Fibroblast of skin of right biceps (primary cell): ENCODE measurements at regions not wholly inside any gene's neighbourhood (a gene's known extent, or its start where the extent isn't known, plus 50 kb on each side); places are given as distances from the start of the nearest gene placed in this dataset.
"Not testable (repeated sequence)": the region's sequence is repeated elsewhere in the genome, so short reads cannot be mapped to it uniquely, and the experiment has no call there.

Source experiments
- DNase-seq: peaks from one replicate; pipeline ENCODE4 v3.0.0-alpha.2; 2013

GRCh38 chr11:134738581-134738980 is 326.5 kb upstream of the B3GAT1 start:
- DNase-seq: no peak

DNA sequence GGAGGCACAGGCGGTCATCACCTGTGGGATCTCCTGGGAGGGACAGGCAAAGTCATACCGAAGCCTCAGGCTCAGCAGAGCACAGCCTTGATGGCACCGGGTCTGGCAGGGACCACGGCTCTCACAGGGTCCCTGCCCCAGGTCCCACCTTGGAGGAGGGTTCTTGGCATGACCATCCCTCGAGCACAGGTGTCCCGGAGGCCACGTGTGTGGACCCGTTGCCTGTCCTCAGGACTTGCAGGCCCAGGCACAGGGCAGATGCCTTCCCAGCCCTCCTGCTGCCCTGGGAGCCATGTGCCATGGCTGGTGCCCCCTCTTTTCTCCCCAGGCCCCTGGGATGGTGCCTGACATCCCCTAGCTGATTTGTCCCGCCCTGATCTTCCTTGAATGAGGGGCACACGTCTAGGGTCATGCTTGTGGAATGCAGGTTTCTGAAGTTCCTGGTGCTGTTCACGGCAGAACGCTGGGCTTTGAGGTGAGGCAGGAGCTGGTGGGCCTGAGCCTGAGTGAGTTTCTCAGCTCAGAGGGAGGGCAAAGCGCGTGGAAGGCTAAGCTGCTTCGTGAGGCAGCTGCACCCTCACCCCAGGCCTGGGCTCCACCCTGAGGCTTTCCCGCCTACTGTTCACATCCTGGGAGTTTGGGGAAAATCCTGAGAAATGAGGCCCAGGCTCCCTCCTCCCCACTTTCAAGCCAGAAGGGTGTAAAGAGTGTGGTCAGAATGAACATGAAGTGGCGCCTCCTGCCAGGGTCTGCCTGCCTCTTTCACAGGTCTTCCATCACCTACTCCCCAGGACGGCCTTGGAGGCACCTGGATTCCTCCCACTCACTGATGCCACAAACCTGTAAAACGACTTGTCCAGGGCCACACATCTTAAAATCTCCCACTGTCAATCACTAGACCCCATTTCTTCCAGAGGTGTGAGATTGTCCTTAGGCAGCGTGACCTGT is 325.8 kb upstream of the B3GAT1 start:
- no peak for DNase-seq

DNA sequence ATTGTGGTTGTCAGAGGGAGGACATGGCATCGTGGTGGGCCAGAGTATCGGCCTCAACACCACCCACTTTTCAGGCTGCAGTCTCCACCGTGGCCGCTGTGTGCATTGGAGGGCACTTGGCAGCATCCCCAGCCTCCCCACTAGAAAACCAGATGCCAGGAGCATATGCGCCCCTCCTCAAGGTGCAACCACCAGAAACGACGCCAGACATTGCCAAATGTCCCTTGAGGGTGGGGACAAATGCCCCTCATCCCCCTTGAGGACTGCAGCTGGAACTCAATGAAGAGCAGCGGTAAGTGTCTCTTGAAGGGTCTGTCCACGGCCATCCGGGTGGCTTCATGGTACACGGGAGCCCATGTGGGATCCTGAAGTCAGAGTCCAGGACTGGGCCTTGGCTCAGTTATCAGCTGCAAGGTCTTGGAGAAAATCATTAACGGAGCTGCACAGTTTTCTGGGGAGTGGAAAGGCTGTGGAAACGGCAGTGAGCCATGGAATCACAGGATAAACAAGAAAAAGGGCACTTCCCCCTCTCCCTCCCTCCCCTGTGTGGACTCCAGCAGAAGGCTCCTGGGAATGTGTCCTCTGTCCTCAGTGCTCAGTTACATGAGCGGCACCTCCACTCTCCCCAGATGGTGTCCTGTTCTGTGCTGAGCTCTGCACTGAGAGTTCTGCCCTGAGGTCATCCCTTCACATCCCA is 324.4 kb upstream of the B3GAT1 start:
- DNase-seq: no peak

GRCh38 chr11:134734894-134735293 is 322.9 kb upstream of the B3GAT1 start:
- no peak for DNase-seq

GRCh38 chr11:134734141-134734845 is 322.3 kb upstream of the B3GAT1 start:
- no peak for DNase-seq

- DNase-seq: no peak
Measured at GRCh38 chr11:134733646-134734045, 321.6 kb upstream of the B3GAT1 start.

GRCh38 chr11:134731213-134731961 is 319.3 kb upstream of the B3GAT1 start:
- DNase-seq: no peak

- no peak for DNase-seq
Measured at GRCh38 chr11:134730561-134731212, 318.6 kb upstream of the B3GAT1 start.

DNA sequence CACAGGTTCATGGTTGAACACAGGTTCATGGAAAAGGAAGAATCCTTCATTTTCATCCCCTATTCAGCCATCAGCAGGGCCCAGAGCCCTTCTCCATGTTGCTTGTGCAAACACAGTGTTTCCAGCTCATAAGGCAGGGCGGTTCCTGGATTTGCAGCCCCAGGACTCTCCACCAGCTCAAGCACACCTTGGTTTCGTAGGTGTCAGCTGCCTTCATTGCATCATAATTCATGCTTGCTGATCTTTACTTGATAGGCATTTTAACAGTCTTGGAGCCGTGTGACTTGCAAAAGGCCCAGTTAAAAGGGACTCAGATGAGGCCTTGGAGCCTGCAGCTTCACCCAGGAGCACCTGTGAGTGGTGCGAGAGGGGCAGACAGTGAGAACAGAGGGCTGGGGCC is 318.1 kb upstream of the B3GAT1 start:
- no peak for DNase-seq

DNA sequence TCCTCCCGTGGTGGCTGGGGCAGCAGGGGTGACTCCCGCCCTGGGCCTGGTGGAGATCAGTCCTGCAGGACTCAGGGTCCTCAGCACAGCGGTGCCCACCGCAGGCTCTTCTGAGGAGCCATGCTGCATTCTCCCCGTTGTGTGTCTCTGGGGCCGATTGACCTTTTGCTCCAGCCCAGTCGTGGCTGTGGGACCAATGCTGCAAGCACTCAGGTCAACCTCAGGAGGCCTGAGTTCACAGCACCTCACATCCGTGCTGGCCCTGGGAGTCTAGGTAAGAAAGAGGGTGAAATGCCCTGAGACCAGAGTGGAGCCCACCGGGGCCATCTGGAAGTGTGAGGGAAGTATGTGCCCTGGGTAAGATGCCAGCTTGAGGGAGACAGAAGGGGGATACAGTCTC is 316.1 kb upstream of the B3GAT1 start:
- no peak for DNase-seq

GRCh38 chr11:134727636-134728035 is 315.6 kb upstream of the B3GAT1 start:
- DNase-seq: no peak

GRCh38 chr11:134727204-134727603 is 315.2 kb upstream of the B3GAT1 start:
- DNase-seq: no peak

DNA sequence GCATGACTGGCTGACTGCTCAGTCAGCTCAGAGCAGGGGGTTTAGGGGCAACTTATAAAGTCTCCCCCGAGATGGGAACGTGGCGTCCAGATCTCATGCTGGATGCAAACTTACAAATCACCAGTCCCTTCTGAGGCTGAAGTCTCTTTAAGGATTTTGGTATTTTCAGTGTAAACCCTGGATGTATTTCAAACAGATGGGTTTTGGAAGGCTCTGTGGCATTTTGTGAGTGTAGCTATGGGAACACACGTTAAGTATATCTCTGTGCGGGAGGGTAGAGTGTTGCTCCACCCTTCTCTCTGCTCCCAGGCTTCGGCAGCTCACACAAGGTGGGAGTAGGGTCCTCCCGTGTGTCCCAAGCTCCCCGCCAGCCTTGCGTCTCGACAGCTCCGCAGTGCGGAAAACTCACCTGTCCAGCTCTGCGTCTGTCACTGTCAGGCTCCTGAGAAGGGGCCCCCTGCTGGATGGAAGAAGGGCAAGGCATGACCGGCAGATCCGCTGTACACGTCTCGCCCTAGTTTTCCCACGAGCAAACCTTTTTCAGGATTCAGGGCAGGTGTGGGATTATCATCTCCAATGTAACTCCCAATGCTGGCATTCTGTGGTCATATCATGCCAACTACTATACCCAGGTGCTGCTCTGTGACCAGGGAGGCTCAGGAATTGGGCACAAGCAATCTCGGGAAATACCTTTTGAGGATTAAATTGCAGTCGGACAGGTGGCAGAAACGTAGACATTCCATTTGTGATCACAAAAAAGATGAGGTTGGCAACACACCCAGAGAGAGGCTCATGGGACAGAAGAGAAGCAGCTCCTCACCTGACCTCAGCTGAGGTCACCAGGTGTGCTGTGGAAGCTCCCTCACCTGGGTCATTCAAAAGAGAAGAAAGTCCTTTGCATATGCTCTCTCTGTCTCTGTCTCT is 313.9 kb upstream of the B3GAT1 start:
- no peak for DNase-seq

DNA sequence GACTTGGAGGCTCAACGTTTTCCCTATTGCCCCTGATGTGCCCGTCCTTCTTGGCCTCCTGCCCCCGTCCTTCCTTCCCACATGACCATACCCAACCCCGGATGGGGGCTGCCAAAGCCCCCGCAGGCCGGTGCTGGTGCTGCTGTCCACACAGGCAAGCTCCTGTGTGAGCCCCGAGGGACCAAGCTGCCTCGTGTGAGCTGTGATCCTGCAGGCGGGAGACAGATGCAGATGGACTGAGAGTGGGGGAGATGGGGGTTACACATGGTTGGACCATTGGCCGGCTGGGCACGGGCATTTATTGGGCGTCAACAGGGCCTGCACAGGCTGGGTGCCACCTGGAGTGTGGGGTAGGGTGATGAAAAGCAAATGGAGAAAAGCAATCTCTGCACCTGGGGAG is 313.2 kb upstream of the B3GAT1 start:
- no peak for DNase-seq

DNA sequence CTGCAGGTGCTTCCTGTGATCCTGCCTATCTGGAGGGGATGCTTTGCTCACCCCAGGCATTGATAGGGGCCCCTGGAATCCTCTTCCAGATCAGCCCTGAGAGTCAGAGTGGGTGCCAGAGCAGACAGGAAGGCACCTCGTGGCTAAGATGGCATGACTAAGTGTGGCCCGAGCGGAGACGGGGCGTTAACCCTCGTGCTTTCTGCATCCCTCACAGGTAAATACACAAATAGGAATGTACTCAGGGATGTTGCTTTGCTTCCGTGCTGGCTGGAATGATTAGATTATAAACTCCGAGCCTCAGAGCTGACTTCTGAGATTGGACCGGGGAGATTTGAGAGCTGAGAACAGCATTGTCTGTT is 312.7 kb upstream of the B3GAT1 start:
- no peak for DNase-seq

- no peak for DNase-seq
Measured at GRCh38 chr11:134724106-134724778, 312.2 kb upstream of the B3GAT1 start.

GRCh38 chr11:134720691-134721070 is 308.6 kb upstream of the B3GAT1 start:
- not testable (repeated sequence) for DNase-seq

DNA sequence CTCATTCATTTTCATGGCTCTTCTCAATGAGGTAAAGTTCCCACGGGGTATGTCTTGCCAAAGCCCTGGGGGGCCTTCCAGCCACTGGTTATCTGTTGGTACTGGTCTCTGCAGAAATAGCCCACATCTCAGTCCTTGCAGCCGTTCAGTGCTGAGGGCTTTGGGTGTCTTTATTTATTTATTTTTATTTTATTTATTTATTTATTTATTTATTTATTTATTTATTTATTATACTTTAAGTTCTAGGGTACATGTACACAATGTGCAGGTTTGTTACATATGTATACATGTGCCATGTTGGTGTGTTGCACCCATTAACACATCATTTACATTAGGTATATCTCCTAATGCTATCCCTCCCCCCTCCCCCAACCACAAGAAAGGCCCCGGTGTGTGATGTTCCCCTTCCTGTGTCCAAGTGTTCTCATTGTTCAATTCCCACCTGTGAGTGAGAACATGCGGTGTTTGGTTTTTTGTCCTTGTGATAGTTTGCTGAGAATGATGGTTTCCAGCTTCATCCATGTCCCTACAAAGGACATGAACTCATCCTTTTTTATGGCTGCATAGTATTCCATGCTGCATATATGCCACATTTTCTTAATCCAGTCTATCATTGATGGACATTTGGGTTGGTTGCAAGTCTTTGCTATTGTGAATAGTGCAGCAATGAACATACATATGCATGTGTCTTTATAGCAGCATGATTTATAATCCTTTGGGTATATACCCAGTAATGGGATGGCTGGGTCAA is 308.1 kb upstream of the B3GAT1 start:
- not testable (repeated sequence) for DNase-seq

GRCh38 chr11:134719397-134719796 is 307.4 kb upstream of the B3GAT1 start:
- DNase-seq: no peak

DNA sequence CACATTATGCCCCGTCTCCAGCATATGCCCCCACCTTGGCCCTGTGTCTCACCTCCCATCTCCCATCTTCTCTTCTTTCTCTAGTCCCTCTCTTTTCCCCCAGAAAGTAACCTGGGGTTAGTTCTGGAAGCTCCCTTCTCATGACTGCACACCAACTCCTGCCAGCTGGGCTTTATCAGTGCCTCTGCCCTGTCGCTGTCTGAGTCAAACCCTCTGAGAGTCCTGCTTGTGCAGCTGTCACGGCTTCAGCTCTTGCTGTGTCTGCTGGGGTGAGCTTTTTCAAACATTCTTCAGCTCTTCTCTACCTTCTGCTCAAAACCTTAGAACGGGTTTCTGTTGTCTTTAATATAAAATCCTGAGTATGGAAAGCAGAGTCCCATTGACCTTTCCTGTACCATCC is 304.5 kb upstream of the B3GAT1 start:
- DNase-seq: no peak
